Cardiac fibroblast (primary cell): ENCODE measurements at regions not wholly inside any gene's neighbourhood (a gene's known extent, or its start where the extent isn't known, plus 50 kb on each side); places are given as distances from the start of the nearest gene placed in this dataset.

Source experiments
- DNase-seq, 2 donors: peaks; one replicate each; pipeline versions ENCODE4 v3.0.0 to v3.0.0-alpha.2; 2010; ENCODE audit warnings: low read depth in 2 of 2
- H3K4me3 ChIP-seq, 2 donors: replicated peaks in 1 of 2; 1 replicate in 1 of 2; 2 replicates in 1 of 2; pipeline ENCODE4 v1.5.1; 2011; ENCODE audit warnings: low read depth in 2 of 2, low read length in 2 of 2, mild to moderate bottlenecking in 2 of 2, moderate library complexity in 1 of 2
- TF ChIP-seq, protein P1 (sequence below): IDR thresholded peaks from one replicate; pipeline ENCODE4 v1.5.1; 2011; ENCODE audit warnings: low read depth, mild to moderate bottlenecking, low read length, inconsistent platforms

- no peak for DNase-seq
- H3K4me3 ChIP-seq: no peak overlapping the region
- TF ChIP-seq, protein P1, sequence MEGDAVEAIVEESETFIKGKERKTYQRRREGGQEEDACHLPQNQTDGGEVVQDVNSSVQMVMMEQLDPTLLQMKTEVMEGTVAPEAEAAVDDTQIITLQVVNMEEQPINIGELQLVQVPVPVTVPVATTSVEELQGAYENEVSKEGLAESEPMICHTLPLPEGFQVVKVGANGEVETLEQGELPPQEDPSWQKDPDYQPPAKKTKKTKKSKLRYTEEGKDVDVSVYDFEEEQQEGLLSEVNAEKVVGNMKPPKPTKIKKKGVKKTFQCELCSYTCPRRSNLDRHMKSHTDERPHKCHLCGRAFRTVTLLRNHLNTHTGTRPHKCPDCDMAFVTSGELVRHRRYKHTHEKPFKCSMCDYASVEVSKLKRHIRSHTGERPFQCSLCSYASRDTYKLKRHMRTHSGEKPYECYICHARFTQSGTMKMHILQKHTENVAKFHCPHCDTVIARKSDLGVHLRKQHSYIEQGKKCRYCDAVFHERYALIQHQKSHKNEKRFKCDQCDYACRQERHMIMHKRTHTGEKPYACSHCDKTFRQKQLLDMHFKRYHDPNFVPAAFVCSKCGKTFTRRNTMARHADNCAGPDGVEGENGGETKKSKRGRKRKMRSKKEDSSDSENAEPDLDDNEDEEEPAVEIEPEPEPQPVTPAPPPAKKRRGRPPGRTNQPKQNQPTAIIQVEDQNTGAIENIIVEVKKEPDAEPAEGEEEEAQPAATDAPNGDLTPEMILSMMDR: no peak
These were observed 483.9 kb downstream of the KDM4C start for GRCh38 chr9:7241694-7242093.

DNA sequence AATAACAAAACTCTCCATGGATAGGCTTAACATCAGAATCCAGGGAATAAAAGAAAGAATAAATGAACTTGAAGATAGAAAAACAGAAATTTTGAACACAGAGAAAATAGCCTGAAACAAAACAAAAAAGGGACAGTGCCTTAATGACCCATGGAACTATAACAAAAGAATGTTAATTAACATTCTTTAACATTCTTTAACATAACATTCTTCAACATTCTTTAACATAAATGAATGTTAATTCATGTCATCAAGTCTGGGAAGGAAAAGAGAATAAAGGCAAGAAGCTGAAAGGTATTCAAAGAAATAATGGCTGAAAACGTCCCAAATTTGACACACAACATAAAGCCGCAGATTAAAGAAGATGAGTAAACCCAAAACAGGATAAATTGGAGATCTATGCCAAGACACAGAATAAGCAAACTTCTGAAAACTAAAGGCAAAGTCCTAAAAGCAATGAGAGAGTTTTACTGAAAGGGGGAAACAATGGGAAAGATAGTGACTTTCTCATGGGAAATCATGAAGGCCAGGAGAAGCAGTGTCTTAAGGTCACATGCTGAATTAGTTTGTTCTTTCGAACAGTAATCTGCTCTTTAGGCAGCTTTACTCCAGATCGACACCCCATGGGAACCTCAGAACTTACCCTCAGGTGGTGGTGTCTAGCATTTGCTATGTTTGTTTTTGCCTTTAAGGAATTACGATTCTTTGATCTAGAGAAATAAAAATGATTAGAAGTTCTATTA, 483.0 kb downstream of the KDM4C start:
- DNase-seq: no peak
- TF ChIP-seq, protein P1: no peak
- no peak overlapping the region for H3K4me3 ChIP-seq

GRCh38 chr9:7239708-7240107, 481.9 kb downstream of the KDM4C start:
- DNase-seq: no peak
- no peak overlapping the region for H3K4me3 ChIP-seq
- TF ChIP-seq, protein P1: no peak

DNA sequence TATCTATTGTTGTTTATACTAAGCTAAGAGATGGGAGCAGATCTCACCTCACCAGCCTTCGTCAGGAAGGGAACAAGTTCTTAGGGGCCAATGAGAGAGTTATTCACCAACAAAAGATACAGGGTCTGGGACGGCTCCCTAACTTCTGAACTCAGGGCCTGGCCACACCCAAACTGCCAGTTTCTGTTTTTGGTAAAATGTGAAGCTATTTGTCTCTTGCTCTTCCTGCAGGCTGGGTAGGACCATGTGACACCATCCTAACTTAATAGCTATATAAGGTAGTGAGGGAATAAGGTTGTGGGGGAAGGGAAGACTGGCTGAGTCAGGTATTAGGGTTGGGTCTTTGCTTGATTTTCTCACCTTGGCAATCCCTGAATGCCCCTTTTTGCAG, 480.5 kb downstream of the KDM4C start:
- TF ChIP-seq, protein P1: no peak
- no peak for DNase-seq
- H3K4me3 ChIP-seq: no peak overlapping the region

GRCh38 chr9:7237473-7238246, 479.9 kb downstream of the KDM4C start:
- TF ChIP-seq, protein P1: no peak
- no peak overlapping the region for H3K4me3 ChIP-seq
- peak; percentile 74 to 77 for DNase-seq

GRCh38 chr9:7236186-7236585, 478.4 kb downstream of the KDM4C start:
- no peak for DNase-seq
- H3K4me3 ChIP-seq: no peak overlapping the region
- TF ChIP-seq, protein P1: no peak
